PC-3 (cell line): ENCODE measurements at regions not wholly inside any gene's neighbourhood (a gene's known extent, or its start where the extent isn't known, plus 50 kb on each side); places are given as distances from the start of the nearest gene placed in this dataset.

Experiments
- ATAC-seq: fragments of 200-7000 bp; cut with Tn5 transposase; 2 replicates; pipeline ENCODE4 v1.9.1; 2020; ENCODE audit warnings: mild to moderate bottlenecking, moderate library complexity
- BruUV-seq: library from RNA; stranded (reverse); fragments of 400-500 nt; replicated peaks from 2 replicates; lab custom pipeline; 2021; lab: Mats Ljungman, UMichigan
- CTCF ChIA-PET: fragments of 300-600 bp; sonication (Branson Sonifier 250); formaldehyde crosslinking; loops from one replicate; lab custom pipeline; 2022; ENCODE audit warnings: antibody characterized with exemption; lab: Charles Lee
- POLR2A ChIA-PET: fragments of 300-600 bp; sonication (Branson Sonifier 250); formaldehyde crosslinking; loops from one replicate; lab custom pipeline; 2022; ENCODE audit warnings: antibody characterized with exemption; ENCODE audit not compliant: unreplicated experiment; lab: Charles Lee
- DNase-seq: peaks from one replicate; pipeline ENCODE4 v3.0.0-alpha.2; 2015
- H2AFZ ChIP-seq: fragments of 300-600 bp; sonication (generic); 2 replicates; pipeline ENCODE4 v1.6.0; 2016; ENCODE audit warnings: antibody characterized with exemption, low read length
- H3F3A ChIP-seq: fragments of 300-600 bp; sonication (generic); one replicate; pipeline ENCODE4 v1.6.0; 2017; ENCODE audit warnings: antibody characterized with exemption, low read length, control low read depth, mild to moderate bottlenecking; ENCODE audit not compliant: unreplicated experiment
- H3K27ac ChIP-seq: fragments of 300-600 bp; sonication (generic); 2 replicates; pipeline ENCODE4 v1.5.1; 2016; ENCODE audit warnings: mild to moderate bottlenecking, low read length
- H3K27me3 ChIP-seq: fragments of 300-600 bp; sonication (generic); 2 replicates; pipeline ENCODE4 v1.6.1; 2016; ENCODE audit warnings: low read length, mixed read lengths
- H3K36me3 ChIP-seq: fragments of 300-600 bp; sonication (generic); 2 replicates; pipeline ENCODE4 v1.6.1; 2016; ENCODE audit warnings: low read depth, mixed run types, low read length, mixed read lengths
- H3K4me1 ChIP-seq: fragments of 300-600 bp; sonication (generic); 2 replicates; pipeline ENCODE4 v1.5.1; 2016; ENCODE audit warnings: low read length; ENCODE audit not compliant: insufficient read depth
- H3K4me2 ChIP-seq: fragments of 300-600 bp; sonication (generic); 2 replicates; pipeline ENCODE4 v1.6.0; 2016; ENCODE audit warnings: low read length
- H3K4me3 ChIP-seq: fragments of 300-600 bp; sonication (generic); 2 replicates; pipeline ENCODE4 v1.5.1; 2016; ENCODE audit warnings: mild to moderate bottlenecking, low read length, mixed read lengths
- H3K79me2 ChIP-seq: fragments of 300-600 bp; sonication (generic); 2 replicates; pipeline ENCODE4 v1.6.1; 2017; ENCODE audit warnings: low read length, mixed read lengths
- H3K9ac ChIP-seq: fragments of 300-600 bp; sonication (generic); 2 replicates; pipeline ENCODE4 v1.6.0; 2016; ENCODE audit warnings: mild to moderate bottlenecking, low read length
- H3K9me2 ChIP-seq: fragments of 300-600 bp; sonication (generic); replicated peaks from 2 replicates; pipeline ENCODE4 v1.6.1; 2016; ENCODE audit warnings: mixed run types, low read length, mixed read lengths
- H3K9me3 ChIP-seq: fragments of 300-600 bp; sonication (generic); 2 replicates; pipeline ENCODE4 v1.6.1; 2016; ENCODE audit warnings: low read length, mixed read lengths
- H4K20me1 ChIP-seq: fragments of 300-600 bp; sonication (generic); 2 replicates; pipeline ENCODE4 v1.6.1; 2016; ENCODE audit warnings: low read length, mixed read lengths
- CTCF ChIP-seq: fragments of 300-600 bp; sonication (generic); conservative IDR thresholded peaks from 2 replicates; pipeline ENCODE4 v1.5.1; 2017; ENCODE audit warnings: antibody characterized with exemption, low read depth, mild to moderate bottlenecking, low read length
- EZH2 ChIP-seq: fragments of 300-600 bp; sonication (generic); IDR thresholded peaks from one replicate; pipeline ENCODE4 v1.6.1; 2017; ENCODE audit warnings: antibody characterized with exemption, mild to moderate bottlenecking, low read length; ENCODE audit not compliant: unreplicated experiment
- EZH2phosphoT487 ChIP-seq: fragments of 300-600 bp; sonication (generic); IDR thresholded peaks from 2 replicates; pipeline ENCODE4 v1.6.1; 2018; ENCODE audit warnings: mild to moderate bottlenecking, antibody characterized with exemption, low read length, borderline replicate concordance
- intact Hi-C: fragments of 100-400 bp; cut with micrococcal nuclease; formaldehyde crosslinking; loops from 2 replicates; pipeline ENCODE4 v1.9.0; 2023

GRCh38 chr2:204260162-204260877 is 285.0 kb upstream of the PARD3B start:
- Histone ChIP-seq H3K4me2 (no peak overlapping the region), H3K9ac (no peak overlapping the region), H3K4me3 (no peak overlapping the region), H3K9me2 (no peaks in the 10 kb centered on the region), H3F3A (no peaks in the 10 kb centered on the region), H3K27ac (no peak overlapping the region), H3K36me3 (no peaks in the 10 kb centered on the region), H3K4me1 (peaks cover 12% of the 10 kb centered on the region), H3K79me2 (no peaks in the 10 kb centered on the region), H3K9me3 (no peaks in the 10 kb centered on the region), H3K27me3 (0 out of 2 replicates have a peak, but pooled peaks cover 2% of the 10 kb centered on the region), H2AFZ (no peak overlapping the region), H4K20me1 (no peaks in the 10 kb centered on the region)
- POLR2A ChIA-PET: no interaction called here
- BruUV-seq: no TSS peak
- peak; percentile 82 for ATAC-seq
- no peak for TF ChIP-seq EZH2phosphoT487
- TF ChIP-seq CTCF: peak; percentile 93
- peak; percentile 84 for DNase-seq
- CTCF ChIA-PET: interaction anchor here (0.6 to 0.8 kb wide), 5 partner anchors 23 to 1995 kb away, joined by 3 to 4 read pairs (median 3); no protein-coding TSS in a partner anchor
- intact Hi-C loops: loop anchor here (1.0 to 5.0 kb wide), 5 partner anchors 62 to 1552 kb away; no protein-coding TSS in a partner anchor

- intact Hi-C loops: loop anchor here (1.0 to 5.0 kb wide), 5 partner anchors 61 to 1552 kb away; no protein-coding TSS in a partner anchor
- no peak for TF ChIP-seq CTCF
- TF ChIP-seq EZH2: no peak
- TF ChIP-seq EZH2phosphoT487: no peak
- Histone ChIP-seq H2AFZ (no peak overlapping the region), H3K4me2 (no peak overlapping the region), H3K9me2 (no peaks in the 10 kb centered on the region), H3F3A (no peaks in the 10 kb centered on the region), H3K27ac (no peak overlapping the region), H3K9me3 (no peaks in the 10 kb centered on the region), H3K79me2 (no peaks in the 10 kb centered on the region), H3K9ac (no peak overlapping the region), H4K20me1 (no peaks in the 10 kb centered on the region), H3K36me3 (no peaks in the 10 kb centered on the region), H3K27me3 (0 out of 2 replicates have a peak, but pooled peaks cover 3% of the 10 kb centered on the region), H3K4me1 (peaks cover 12% of the 10 kb centered on the region), H3K4me3 (no peak overlapping the region)
- DNase-seq (no peak), ATAC-seq (no peak)
- no TSS peak for BruUV-seq
- POLR2A ChIA-PET: no interaction called here
- CTCF ChIA-PET: interaction anchor here (0.8 to 1.0 kb wide), 2 partner anchors 63 to 116 kb away, joined by 4 to 5 read pairs; no protein-coding TSS in a partner anchor
Observed at GRCh38 chr2:204260901-204261300, 284.4 kb upstream of the PARD3B start.

GRCh38 chr2:204261846-204262245 is 283.4 kb upstream of the PARD3B start:
- BruUV-seq: no TSS peak
- POLR2A ChIA-PET: no interaction called here
- DNase-seq: no peak
- intact Hi-C loops: loop anchor here (2.0 to 5.0 kb wide), 4 partner anchors 60 to 1551 kb away; no protein-coding TSS in a partner anchor
- Histone ChIP-seq H3K4me1 (peaks cover 9% of the 10 kb centered on the region), H3K27me3 (peaks cover 3% of the 10 kb centered on the region; the same call in 1 of the 2 replicates), H3K36me3 (no peaks in the 10 kb centered on the region), H3K9me3 (no peaks in the 10 kb centered on the region), H3K4me2 (no peak overlapping the region), H3K4me3 (no peak overlapping the region), H3K79me2 (no peaks in the 10 kb centered on the region), H3K9ac (no peak overlapping the region), H2AFZ (no peak overlapping the region), H3F3A (no peaks in the 10 kb centered on the region), H3K27ac (no peak overlapping the region), H4K20me1 (no peaks in the 10 kb centered on the region), H3K9me2 (no peaks in the 10 kb centered on the region)
- no peak for TF ChIP-seq EZH2
- TF ChIP-seq CTCF: no peak
- TF ChIP-seq EZH2phosphoT487: no peak
- no peak for ATAC-seq
- CTCF ChIA-PET: interaction anchor here (0.6 to 1.0 kb wide), 3 partner anchors 62 to 1664 kb away, joined by 3 to 10 read pairs (median 5); no protein-coding TSS in a partner anchor
